HCT116 (cell line): ENCODE measurements at regions not wholly inside any gene's neighbourhood (a gene's known extent, or its start where the extent isn't known, plus 50 kb on each side); places are given as distances from the start of the nearest gene placed in this dataset.

Experiments used
- ATAC-seq: fragments of 200-7000 bp; cut with Tn5 transposase; 2 replicates; pipeline ENCODE4 v1.9.1; 2020; ENCODE audit warnings: mild to moderate bottlenecking, moderate library complexity
- BruUV-seq: library from RNA; stranded (reverse); fragments of 400-500 nt; replicated peaks from 2 replicates; lab custom pipeline; 2021; lab: Mats Ljungman, UMichigan
- CTCF ChIA-PET: fragments of 300-600 bp; sonication (Branson Sonifier 250); formaldehyde crosslinking; loops from one replicate; lab custom pipeline; 2021; ENCODE audit warnings: antibody characterized with exemption; lab: Charles Lee
- POLR2A ChIA-PET: fragments of 300-600, 350-600 bp; sonication (Branson Sonifier 250); formaldehyde crosslinking; loops from one replicate; lab custom pipeline; 2021; ENCODE audit warnings: antibody characterized with exemption; lab: Charles Lee
- RAD21 ChIA-PET, 2 experiments: fragments of 300-600 bp; sonication (Branson Sonifier 250); formaldehyde crosslinking; loops; one replicate each; lab custom pipeline; 2023; ENCODE audit warnings: low total read pairs in 2 of 2; ENCODE audit not compliant: uncharacterized antibody in 2 of 2, unreplicated experiment in 2 of 2, low non-redundant PET in 1 of 2; lab: Charles Lee
- DNase-seq: peaks from one replicate; pipeline ENCODE4 v3.0.0-alpha.2; 2010; ENCODE audit warnings: low read depth, low spot score
- H2AFZ ChIP-seq: fragments of 200-600 bp; shearing (Covaris generic), sonication (generic); 2 replicates; pipeline ENCODE4 v1.6.1; 2017; ENCODE audit warnings: low read depth, mixed run types, mixed read lengths, antibody characterized with exemption, low read length; ENCODE audit not compliant: poor library complexity, severe bottlenecking
- H3K27ac ChIP-seq: 2 replicates; pipeline ENCODE4 v1.5.1; 2012; ENCODE audit warnings: low read depth, low read length
- H3K27me3 ChIP-seq: fragments of 200-600 bp; sonication (generic); 2 replicates; pipeline ENCODE4 v1.6.1; 2016; ENCODE audit warnings: mixed run types, low read length, mixed read lengths; ENCODE audit not compliant: insufficient read depth
- H3K36me3 ChIP-seq, 2 experiments: fragments of 200-500 bp in 1 of 2; fragments of 200-600 bp in 1 of 2; sonication (Bioruptor generic) in 1 of 2; sonication (generic) in 1 of 2; 2 replicates each; pipeline versions ENCODE4 v1.5.1 to v1.6.1; 2014 to 2016; ENCODE audit warnings: low read length in 2 of 2, inconsistent platforms in 1 of 2, mixed read lengths in 1 of 2, mixed run types in 1 of 2; ENCODE audit not compliant: insufficient read depth in 2 of 2, control insufficient read depth in 1 of 2
- H3K4me1 ChIP-seq, 2 experiments: fragments of 200-600 bp in 1 of 2; sonication (generic) in 1 of 2; 2 replicates each; pipeline versions ENCODE4 v1.5.1 to v1.6.1; 2012 to 2017; ENCODE audit warnings: low read length in 2 of 2, inconsistent platforms in 1 of 2, mild to moderate bottlenecking in 1 of 2, mixed read lengths in 1 of 2, mixed run types in 1 of 2, moderate library complexity in 1 of 2; ENCODE audit not compliant: insufficient read depth in 2 of 2, control insufficient read depth in 1 of 2
- H3K4me2 ChIP-seq: fragments of 200-600 bp; sonication (generic); 2 replicates; pipeline ENCODE4 v1.6.1; 2017; ENCODE audit warnings: mixed run types, low read length, mixed read lengths
- H3K4me3 ChIP-seq, 2 experiments: fragments of 200-600 bp in 1 of 2; sonication (generic) in 1 of 2; replicated peaks in 1 of 2; 2 replicates each; pipeline ENCODE4 v1.5.1; 2011 to 2016; ENCODE audit warnings: low read length in 2 of 2, control low read depth in 1 of 2, low read depth in 1 of 2, mild to moderate bottlenecking in 1 of 2, mixed read lengths in 1 of 2, mixed run types in 1 of 2
- H3K79me2 ChIP-seq: fragments of 200-600 bp; sonication (generic); 2 replicates; pipeline ENCODE4 v1.6.1; 2017; ENCODE audit warnings: mild to moderate bottlenecking, mixed run types, low read length, moderate library complexity, mixed read lengths; ENCODE audit not compliant: insufficient read depth
- H3K9ac ChIP-seq: fragments of 200-600 bp; sonication (generic); 2 replicates; pipeline ENCODE4 v1.6.1; 2016; ENCODE audit warnings: low read length, mixed read lengths
- H3K9me2 ChIP-seq: fragments of 200-600 bp; sonication (generic), shearing (Covaris generic); 2 replicates; pipeline ENCODE4 v1.6.1; 2017; ENCODE audit warnings: mixed run types, mild to moderate bottlenecking, moderate library complexity; ENCODE audit not compliant: insufficient read depth
- H3K9me3 ChIP-seq, 2 experiments: fragments of 200-500 bp in 1 of 2; fragments of 200-600 bp in 1 of 2; sonication (Bioruptor generic) in 1 of 2; sonication (generic) in 1 of 2; 2 replicates each; pipeline ENCODE4 v1.6.1; 2014 to 2017; ENCODE audit warnings: low read length in 2 of 2, mixed read lengths in 2 of 2, inconsistent platforms in 1 of 2, low read depth in 1 of 2, mild to moderate bottlenecking in 1 of 2, mixed run types in 1 of 2, moderate library complexity in 1 of 2; ENCODE audit not compliant: control insufficient read depth in 1 of 2, insufficient read depth in 1 of 2
- H4K20me1 ChIP-seq: fragments of 200-600 bp; sonication (generic), shearing (Covaris generic); 2 replicates; pipeline ENCODE4 v1.6.1; 2017; ENCODE audit warnings: mixed run types, mild to moderate bottlenecking, moderate library complexity; ENCODE audit not compliant: insufficient read depth
- CBX3 ChIP-seq: IDR thresholded peaks from 2 replicates; pipeline ENCODE4 v1.6.1; 2012; ENCODE audit warnings: low read depth
- CEBPB ChIP-seq: IDR thresholded peaks from 2 replicates; pipeline ENCODE4 v1.6.1; 2012; ENCODE audit warnings: low read depth
- EGR1 ChIP-seq: IDR thresholded peaks from 2 replicates; pipeline ENCODE4 v1.6.1; 2012; ENCODE audit warnings: low read depth
- EZH2 ChIP-seq: fragments of 200-600 bp; sonication (generic); IDR thresholded peaks from 2 replicates; pipeline ENCODE4 v1.6.1; 2017; ENCODE audit warnings: antibody characterized with exemption, mixed run types
- EZH2phosphoT487 ChIP-seq: fragments of 200-600 bp; IDR thresholded peaks from 2 replicates; pipeline ENCODE4 v1.6.1; 2018; ENCODE audit warnings: antibody characterized with exemption, borderline replicate concordance
- FOSL1 ChIP-seq: IDR thresholded peaks from 2 replicates; pipeline ENCODE4 v1.6.1; 2012; ENCODE audit warnings: low read depth
- POLR2AphosphoS5 ChIP-seq: IDR thresholded peaks from 2 replicates; pipeline ENCODE4 v1.6.1; 2011; ENCODE audit warnings: mild to moderate bottlenecking, low read depth, low read length, moderate library complexity
- SIN3A ChIP-seq: IDR thresholded peaks from 2 replicates; pipeline ENCODE4 v1.6.1; 2012; ENCODE audit warnings: low read depth
- SP1 ChIP-seq: IDR thresholded peaks from 2 replicates; pipeline ENCODE4 v1.6.1; 2012; ENCODE audit warnings: low read depth
- SRF ChIP-seq: IDR thresholded peaks from 2 replicates; pipeline ENCODE4 v1.6.1; 2012; ENCODE audit warnings: low read depth
- TCF7L2 ChIP-seq: IDR thresholded peaks from 2 replicates; pipeline ENCODE4 v1.7.0; 2011; ENCODE audit warnings: borderline replicate concordance, inconsistent platforms; ENCODE audit not compliant: insufficient read depth, insufficient read length; ENCODE audit errors: extremely low read depth
- YY1 ChIP-seq: IDR thresholded peaks from 2 replicates; pipeline ENCODE4 v1.6.1; 2011; ENCODE audit warnings: low read length, low read depth, moderate library complexity, mild to moderate bottlenecking; ENCODE audit not compliant: insufficient replicate concordance; ENCODE audit errors: extremely low read depth
- ZFX ChIP-seq: fragments of 450-650 bp; IDR thresholded peaks from 2 replicates; pipeline ENCODE4 v1.6.1; 2017
- ZNF274 ChIP-seq: fragments of 200-500 bp; sonication (Bioruptor generic); IDR thresholded peaks from 2 replicates; pipeline ENCODE4 v1.6.1; 2014; ENCODE audit warnings: mild to moderate bottlenecking, low read depth, low read length, inconsistent platforms
- intact Hi-C: fragments of 100-400 bp; cut with micrococcal nuclease; formaldehyde crosslinking; loops from 2 replicates; pipeline ENCODE4 v1.10.0; 2022
- TF ChIP-seq, protein P1 (sequence below): IDR thresholded peaks from 2 replicates; pipeline ENCODE4 v1.6.1; 2012; ENCODE audit warnings: low read depth
- TF ChIP-seq, protein P2 (sequence below): IDR thresholded peaks from 2 replicates; pipeline ENCODE4 v1.6.1; 2012
- TF ChIP-seq, protein P3 (sequence below), 3 experiments: fragments of 200-600 bp in 1 of 3; sonication (generic) in 1 of 3; IDR thresholded peaks in 2 of 3; conservative IDR thresholded peaks in 1 of 3; 2 replicates each; pipeline ENCODE4 v1.5.1; 2012 to 2017; ENCODE audit warnings: low read depth in 2 of 3, low read length in 2 of 3, antibody characterized with exemption in 1 of 3, borderline replicate concordance in 1 of 3, control low read depth in 1 of 3, mild to moderate bottlenecking in 1 of 3, mixed read lengths in 1 of 3, mixed run types in 1 of 3, moderate library complexity in 1 of 3; ENCODE audit not compliant: insufficient read depth in 1 of 3
- TF ChIP-seq, protein P4 (sequence below): IDR thresholded peaks from 2 replicates; pipeline ENCODE4 v1.6.1; 2012

DNA sequence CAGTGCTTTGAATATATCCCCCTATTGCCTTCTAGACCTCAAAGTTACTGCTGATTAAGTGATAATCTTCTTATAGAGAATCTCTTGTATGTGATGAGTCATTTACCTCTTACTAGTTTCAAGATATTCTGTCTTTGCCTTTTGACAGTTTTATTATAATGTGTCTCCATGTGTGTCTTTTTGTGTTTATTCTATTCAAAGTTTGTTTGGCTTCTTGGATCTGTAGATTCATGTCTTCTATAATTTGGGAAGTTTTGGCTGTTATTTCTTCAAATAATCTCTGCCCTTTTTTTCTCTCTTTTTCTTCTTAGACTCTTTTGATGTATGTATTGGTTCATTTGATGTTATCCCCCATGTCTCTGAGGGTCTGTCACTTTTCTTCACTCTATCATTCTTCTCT is 915.7 kb upstream of the GRIA3 start (continued):
- TF ChIP-seq, protein P1, sequence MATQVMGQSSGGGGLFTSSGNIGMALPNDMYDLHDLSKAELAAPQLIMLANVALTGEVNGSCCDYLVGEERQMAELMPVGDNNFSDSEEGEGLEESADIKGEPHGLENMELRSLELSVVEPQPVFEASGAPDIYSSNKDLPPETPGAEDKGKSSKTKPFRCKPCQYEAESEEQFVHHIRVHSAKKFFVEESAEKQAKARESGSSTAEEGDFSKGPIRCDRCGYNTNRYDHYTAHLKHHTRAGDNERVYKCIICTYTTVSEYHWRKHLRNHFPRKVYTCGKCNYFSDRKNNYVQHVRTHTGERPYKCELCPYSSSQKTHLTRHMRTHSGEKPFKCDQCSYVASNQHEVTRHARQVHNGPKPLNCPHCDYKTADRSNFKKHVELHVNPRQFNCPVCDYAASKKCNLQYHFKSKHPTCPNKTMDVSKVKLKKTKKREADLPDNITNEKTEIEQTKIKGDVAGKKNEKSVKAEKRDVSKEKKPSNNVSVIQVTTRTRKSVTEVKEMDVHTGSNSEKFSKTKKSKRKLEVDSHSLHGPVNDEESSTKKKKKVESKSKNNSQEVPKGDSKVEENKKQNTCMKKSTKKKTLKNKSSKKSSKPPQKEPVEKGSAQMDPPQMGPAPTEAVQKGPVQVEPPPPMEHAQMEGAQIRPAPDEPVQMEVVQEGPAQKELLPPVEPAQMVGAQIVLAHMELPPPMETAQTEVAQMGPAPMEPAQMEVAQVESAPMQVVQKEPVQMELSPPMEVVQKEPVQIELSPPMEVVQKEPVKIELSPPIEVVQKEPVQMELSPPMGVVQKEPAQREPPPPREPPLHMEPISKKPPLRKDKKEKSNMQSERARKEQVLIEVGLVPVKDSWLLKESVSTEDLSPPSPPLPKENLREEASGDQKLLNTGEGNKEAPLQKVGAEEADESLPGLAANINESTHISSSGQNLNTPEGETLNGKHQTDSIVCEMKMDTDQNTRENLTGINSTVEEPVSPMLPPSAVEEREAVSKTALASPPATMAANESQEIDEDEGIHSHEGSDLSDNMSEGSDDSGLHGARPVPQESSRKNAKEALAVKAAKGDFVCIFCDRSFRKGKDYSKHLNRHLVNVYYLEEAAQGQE = no peak
- no peak for TF ChIP-seq FOSL1
- no peak for TF ChIP-seq CEBPB
- TF ChIP-seq, all 23 proteins: peak for 0

DNA sequence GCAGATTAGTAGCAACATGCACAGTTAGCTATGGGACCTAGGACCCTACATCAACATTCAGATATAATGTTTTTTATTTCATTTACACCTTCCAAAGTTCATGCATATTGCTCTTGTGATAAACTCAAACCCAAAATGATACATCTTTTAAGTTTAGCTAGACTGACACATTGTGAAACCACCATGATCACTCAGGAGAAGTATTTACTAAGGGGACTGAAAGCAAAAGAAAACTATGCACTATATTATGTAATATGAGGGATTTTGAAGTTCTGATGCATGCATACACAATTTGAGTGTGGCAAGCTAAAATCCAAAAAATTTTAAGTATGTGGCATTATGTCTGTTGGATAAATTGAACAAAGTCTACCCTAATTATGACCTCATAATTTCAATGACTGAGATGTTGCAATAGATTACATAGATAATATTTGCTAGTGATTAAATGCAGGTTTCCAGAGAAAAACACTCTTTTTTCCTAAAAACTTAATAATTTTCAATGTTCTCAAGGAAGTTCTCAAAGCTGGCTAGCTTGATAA is 914.8 kb upstream of the GRIA3 start:
- POLR2A ChIA-PET = no interaction called here
- CTCF ChIA-PET = no interaction called here

More for the DNA sequence above, 914.8 kb upstream of the GRIA3 start:
- no TSS peak for BruUV-seq
- intact Hi-C loops = no loop called here
- DNase-seq (no peak), ATAC-seq (no peak)
- Histone ChIP-seq H4K20me1 (no peaks in the 10 kb centered on the region), H3K27me3 (no peaks in the 10 kb centered on the region), H3K9me2 (no peaks in the 10 kb centered on the region), H3K9me3 (no peaks in the 10 kb centered on the region), H2AFZ (no peak overlapping the region), H3K4me1 (no peaks in the 10 kb centered on the region), H3K36me3 (no peaks in the 10 kb centered on the region), H3K9ac (no peak overlapping the region), H3K79me2 (no peaks in the 10 kb centered on the region), H3K4me3 (no peak overlapping the region), H3K4me2 (no peak overlapping the region), H3K27ac (no peak overlapping the region)
- TF ChIP-seq, protein P2, sequence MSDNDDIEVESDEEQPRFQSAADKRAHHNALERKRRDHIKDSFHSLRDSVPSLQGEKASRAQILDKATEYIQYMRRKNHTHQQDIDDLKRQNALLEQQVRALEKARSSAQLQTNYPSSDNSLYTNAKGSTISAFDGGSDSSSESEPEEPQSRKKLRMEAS = no peak
- no peak for TF ChIP-seq SIN3A
- TF ChIP-seq ZNF274 = no peak
- no peak for TF ChIP-seq ZFX
- TF ChIP-seq SRF = no peak
- TF ChIP-seq SP1 = no peak
- no peak for TF ChIP-seq EZH2
- no peak for TF ChIP-seq TCF7L2
- TF ChIP-seq, protein P3, sequence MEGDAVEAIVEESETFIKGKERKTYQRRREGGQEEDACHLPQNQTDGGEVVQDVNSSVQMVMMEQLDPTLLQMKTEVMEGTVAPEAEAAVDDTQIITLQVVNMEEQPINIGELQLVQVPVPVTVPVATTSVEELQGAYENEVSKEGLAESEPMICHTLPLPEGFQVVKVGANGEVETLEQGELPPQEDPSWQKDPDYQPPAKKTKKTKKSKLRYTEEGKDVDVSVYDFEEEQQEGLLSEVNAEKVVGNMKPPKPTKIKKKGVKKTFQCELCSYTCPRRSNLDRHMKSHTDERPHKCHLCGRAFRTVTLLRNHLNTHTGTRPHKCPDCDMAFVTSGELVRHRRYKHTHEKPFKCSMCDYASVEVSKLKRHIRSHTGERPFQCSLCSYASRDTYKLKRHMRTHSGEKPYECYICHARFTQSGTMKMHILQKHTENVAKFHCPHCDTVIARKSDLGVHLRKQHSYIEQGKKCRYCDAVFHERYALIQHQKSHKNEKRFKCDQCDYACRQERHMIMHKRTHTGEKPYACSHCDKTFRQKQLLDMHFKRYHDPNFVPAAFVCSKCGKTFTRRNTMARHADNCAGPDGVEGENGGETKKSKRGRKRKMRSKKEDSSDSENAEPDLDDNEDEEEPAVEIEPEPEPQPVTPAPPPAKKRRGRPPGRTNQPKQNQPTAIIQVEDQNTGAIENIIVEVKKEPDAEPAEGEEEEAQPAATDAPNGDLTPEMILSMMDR (IDR thresholded peaks at IDR 0.05 in 2 of 3, conservative IDR thresholded peaks at IDR 0.05 in 1 of 3; ENCODE audit: borderline replicate concordance in 1 of 3, insufficient read depth in 1 of 3, low read depth in 2 of 3, low read length in 2 of 3) = no peak
- TF ChIP-seq, protein P4, sequence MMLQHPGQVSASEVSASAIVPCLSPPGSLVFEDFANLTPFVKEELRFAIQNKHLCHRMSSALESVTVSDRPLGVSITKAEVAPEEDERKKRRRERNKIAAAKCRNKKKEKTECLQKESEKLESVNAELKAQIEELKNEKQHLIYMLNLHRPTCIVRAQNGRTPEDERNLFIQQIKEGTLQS = no peak
- TF ChIP-seq FOSL1 = no peak
- TF ChIP-seq POLR2AphosphoS5 = no peak
- no peak for TF ChIP-seq CBX3
- TF ChIP-seq YY1 = no peak
- TF ChIP-seq EZH2phosphoT487 = no peak
- TF ChIP-seq EGR1 = no peak
- RAD21 ChIA-PET = no interaction called here
